ENCODE measurements at regions not wholly inside any gene's neighbourhood (a gene's known extent, or its start where the extent isn't known, plus 50 kb on each side); places are given as distances from the start of the nearest gene placed in this dataset.
A peak's percentile ranks its signal among the peaks of the same experiment; 100 is the strongest.

GRCh38 chr5:2329741-2330140, 421.7 kb downstream of the IRX2 start:
- no peak for DNase-seq

DNA sequence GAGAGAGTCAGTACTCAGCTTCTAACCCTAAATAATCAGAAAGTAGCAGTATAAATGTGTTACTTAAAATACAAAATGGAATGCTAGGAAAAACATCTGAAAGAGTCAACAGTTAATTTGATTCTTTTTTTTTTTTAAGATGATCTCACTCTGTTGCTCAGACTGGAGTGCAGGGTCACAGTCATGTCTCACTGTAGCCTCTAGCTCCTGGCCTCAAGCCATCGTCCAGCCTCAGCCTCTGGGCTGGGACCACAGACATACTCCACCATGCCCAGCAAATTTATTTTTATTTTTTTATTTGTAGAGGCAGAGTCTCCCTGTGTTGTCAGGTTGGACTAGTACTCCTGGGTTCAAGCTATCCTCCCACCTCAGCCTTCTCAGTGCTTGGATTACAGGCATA, 424.9 kb downstream of the IRX2 start:
- DNase-seq: no peak

- DNase-seq: no peak
Observed at GRCh38 chr5:2324788-2325187, 426.7 kb downstream of the IRX2 start.

- DNase-seq: no peak
Observed at GRCh38 chr5:2320611-2321010, 430.9 kb downstream of the IRX2 start.

- DNase-seq: no peak
Observed at GRCh38 chr5:2317540-2317939, 433.9 kb downstream of the IRX2 start.

- no peak for DNase-seq
Observed at GRCh38 chr5:2311851-2312250, 429.1 kb upstream of the IRX4 start.

GRCh38 chr5:2310946-2311345, 428.2 kb upstream of the IRX4 start:
- DNase-seq: no peak

- no peak for DNase-seq
Observed at GRCh38 chr5:2307631-2308030, 424.9 kb upstream of the IRX4 start.

DNA sequence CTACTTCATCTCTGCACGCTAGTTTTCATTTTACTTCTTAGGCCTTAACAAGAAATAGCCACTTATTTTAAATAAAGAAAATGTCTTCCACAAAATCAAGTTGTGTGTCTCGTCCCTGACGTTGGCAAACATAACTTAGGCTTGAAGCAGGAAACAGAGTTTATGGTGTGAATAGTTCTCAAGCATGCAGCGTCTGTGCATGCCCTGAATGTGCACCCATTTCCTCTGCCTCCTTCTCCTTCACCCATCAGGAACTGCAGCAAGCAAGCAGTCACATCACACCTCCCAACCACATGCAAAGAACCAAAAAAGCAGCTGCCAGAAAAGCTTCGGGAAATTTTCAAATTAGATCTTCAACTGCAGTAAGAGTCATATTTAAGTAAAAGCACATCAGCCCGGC, 424.0 kb upstream of the IRX4 start:
- no peak for DNase-seq

DNA sequence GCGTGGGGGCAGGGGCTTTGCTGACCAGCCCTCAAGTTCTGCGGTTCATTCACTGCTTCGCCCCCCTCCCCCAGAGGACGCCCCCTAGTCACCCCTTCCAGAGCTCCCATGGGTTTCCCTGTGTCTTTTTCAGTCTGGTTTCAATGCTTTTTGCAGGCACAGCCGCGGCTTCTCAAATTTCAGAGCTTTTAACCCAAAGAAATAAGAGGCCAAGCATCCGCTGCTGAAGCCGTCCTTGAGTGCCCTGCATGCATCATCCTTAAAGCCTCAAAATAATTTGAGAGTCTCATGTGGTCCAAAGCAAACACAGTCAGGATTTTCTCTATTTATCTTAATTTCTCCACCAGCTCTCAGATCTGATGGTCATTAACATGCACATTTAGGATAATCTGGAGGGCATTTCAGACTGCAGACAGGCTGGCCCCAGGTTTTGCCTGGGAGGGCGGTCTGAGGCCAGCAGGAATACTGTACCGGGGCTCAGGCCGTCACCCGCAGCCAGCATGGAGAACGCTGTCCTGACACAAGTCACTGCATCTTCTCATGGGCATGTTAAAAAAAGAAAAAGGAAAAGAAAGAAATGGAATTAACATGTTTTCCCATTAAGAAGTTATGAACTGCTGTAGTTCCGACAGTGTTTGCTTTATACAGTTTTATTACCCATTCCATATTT, 420.8 kb upstream of the IRX4 start:
- peak; percentile 26 for DNase-seq

DNA sequence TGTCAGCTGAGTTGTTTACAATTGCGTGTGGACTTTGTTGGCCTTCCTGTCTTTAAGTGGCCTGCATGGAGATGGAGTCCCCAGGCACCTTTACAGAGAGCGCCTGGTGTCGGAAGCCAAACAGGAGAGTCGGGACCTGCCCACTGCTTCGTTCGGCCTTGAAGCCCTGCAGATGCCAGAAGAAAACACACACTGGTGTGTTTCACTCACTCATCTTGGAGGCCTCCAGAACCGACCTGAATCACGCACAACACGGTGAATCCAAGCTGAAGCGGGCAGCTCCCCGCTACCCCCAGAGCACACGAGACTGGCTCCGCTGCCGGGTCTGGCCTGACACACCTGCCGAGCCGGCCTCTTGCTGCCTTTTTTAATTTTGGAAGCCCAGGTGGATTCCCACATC, 419.4 kb upstream of the IRX4 start:
- no peak for DNase-seq

- DNase-seq: no peak
Observed at GRCh38 chr5:2300861-2301574, 418.3 kb upstream of the IRX4 start.

DNA sequence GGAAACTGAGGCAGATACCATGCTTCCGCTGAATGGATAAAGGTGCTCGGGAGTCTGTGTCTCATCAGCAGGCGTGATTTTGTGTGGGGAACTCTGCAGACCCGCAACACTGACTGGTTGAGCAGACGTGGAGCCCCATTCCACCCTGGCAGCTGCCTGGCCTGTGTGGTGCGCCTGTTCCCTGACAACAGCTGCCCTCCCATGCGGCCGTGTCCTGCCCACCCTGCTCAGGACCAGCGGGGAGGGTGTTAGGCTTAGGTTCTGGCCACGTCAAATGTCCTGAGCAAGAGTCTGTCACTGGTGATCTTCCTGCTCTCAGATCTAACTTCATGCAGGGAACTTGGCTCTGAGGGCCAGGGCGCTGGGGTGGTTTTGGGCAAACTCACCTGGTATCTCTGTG, 417.7 kb upstream of the IRX4 start:
- no peak for DNase-seq

- DNase-seq: no peak
Observed at GRCh38 chr5:2299388-2300220, 416.9 kb upstream of the IRX4 start.

GRCh38 chr5:2298781-2299180, 416.1 kb upstream of the IRX4 start:
- DNase-seq: no peak

GRCh38 chr5:2297991-2298390, 415.3 kb upstream of the IRX4 start:
- no peak for DNase-seq

GRCh38 chr5:2295476-2295875, 412.8 kb upstream of the IRX4 start:
- no peak for DNase-seq

DNA sequence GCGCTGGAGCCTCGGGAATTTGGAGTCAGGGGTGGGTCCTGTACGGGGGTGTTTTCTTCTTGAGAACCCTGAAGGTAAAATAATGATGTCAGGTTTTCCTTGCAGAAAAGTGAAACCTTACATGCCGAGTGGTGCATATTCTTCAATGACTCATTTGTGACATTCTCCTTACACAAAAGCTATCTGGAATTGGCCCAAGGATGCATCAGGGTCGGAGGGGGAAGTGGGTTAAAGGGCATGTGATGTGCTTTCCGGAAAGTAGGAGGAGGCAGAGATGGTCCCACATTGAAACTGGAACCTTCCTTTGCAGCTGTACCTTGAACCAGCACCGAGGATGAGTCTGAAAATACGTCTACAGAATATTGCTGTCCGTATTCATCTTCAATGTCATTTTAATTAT, 411.2 kb upstream of the IRX4 start:
- peak; percentile 15 for DNase-seq

DNA sequence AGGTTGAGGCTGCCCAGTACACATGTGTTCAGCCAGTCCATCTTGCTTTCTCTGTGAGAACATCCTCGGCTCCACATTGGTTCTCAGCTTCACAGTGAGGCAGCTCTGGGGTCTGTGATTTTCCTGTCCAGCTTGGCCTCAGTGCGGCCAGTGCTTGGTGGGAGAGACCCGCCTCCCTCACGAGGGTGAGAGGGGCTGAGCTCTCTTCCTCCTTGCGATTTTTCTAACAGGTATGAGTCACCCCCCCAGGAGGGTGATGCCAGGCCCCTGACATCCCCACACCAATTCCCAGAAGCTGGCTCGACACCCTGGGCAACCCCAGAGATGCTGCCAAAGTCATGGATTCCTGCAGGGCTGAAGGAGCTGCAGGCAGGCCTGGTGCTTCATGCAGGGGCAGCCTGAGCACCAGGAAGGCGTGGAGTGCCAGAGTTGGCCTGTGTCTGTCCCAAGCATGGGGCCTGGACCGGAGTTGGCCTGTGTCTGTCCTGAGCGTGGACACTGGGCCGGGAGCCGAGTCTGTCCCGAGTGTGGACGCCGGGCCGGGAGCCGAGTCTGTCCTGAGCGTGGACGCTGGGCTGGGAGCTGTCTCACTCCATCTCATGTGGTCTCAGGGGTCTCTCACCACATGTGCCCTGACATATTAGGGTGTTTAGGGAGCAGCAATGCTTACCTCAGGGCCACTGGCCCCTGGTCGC, 408.6 kb upstream of the IRX4 start:
- DNase-seq: no peak

DNA sequence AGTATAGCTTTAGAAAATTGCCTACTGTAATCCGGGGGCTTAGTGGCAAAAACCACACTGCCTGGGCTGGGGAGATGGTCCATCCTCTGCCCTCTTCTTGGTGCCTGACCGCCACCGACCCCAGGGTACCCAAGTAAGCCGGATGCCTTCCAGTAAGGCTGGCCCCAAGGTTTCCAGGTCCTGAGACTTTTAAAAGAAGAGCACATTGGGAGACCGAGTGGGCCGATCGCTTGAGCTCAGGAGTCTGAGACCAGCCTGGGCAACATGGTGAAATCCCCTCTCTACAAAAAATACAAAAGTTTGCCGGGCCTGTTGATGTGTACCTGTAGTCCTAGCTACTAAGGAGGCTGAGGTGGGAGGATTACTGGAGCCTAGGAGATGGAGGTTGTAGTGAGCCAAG, 406.7 kb upstream of the IRX4 start:
- no peak for DNase-seq

DNA sequence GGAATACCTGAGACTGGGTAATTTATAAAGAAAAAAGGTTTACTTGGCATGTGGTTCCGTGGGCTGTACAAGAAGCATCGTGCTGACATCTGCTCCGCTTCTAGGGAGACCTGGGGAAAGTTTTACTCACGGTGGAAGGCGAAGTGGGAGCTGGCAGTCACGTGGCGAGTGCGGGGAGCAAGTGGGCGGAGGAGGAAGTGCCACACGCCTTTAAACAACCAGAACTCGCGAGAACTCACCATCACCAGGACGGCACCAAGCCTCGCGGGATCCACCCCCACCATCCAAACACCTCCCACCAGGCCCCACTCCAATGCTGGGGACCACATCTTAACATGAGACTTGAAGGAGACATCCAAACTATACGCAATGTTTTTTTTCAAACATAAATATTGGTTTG, 406.2 kb upstream of the IRX4 start:
- DNase-seq: no peak

DNA sequence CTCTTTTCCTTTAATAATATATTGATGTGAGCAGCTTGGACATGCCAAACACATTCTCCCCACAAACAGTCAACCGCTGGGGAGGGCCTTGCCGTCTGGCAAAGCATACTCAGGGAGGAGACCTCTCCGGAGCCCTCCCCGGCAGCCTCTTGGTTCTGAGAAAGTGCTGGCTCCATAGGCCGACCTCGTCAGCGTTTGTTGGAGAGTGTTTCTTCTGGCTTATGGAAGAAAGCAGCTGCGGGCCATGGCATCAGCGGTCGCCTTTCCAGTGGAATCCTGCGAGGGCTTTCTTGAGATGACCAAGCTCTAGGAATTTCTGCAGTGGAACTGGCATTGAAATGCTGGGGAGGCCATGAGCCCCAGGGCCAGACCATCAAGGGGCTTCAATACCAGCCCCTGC, 405.7 kb upstream of the IRX4 start:
- no peak for DNase-seq

DNA sequence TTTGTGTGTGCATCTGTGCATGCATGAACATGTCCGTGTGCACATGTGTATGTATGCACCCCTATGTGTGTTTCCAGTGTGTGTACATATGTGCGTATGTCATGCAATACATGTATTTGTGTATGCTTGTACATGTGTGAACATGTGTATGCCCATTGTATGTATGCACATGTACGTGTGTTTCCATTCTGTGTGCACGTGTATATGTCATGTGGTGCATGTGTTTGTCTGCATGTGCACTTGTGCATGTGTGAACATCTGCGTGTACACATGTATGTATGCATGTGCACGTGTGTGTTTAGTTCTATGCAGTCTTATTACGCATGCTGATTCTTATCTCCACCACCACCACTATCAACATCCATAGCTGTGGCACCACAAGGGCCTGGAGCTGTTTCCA, 403.5 kb upstream of the IRX4 start:
- no peak for DNase-seq
